K562 (cell line): ENCODE measurements at regions not wholly inside any gene's neighbourhood (a gene's known extent, or its start where the extent isn't known, plus 50 kb on each side); places are given as distances from the start of the nearest gene placed in this dataset.

ENCODE experiments used
- ATF3 ChIP-seq, 2 experiments: fragments of 450-650 bp in 1 of 2; sonication (generic) in 1 of 2; formaldehyde crosslinking in 1 of 2; IDR thresholded peaks in 1 of 2; conservative IDR thresholded peaks in 1 of 2; 2 replicates each; pipeline versions ENCODE4 v1.6.1 to v1.8.1; 2016 to 2023; ENCODE audit warnings: mild to moderate bottlenecking in 2 of 2, moderate library complexity in 2 of 2, inconsistent platforms in 1 of 2, missing genetic modification reagents in 1 of 2
- CAMTA2 ChIP-seq: fragments of 250-450 bp; sonication (Bioruptor Pico); conservative IDR thresholded peaks from 2 replicates; pipeline ENCODE4 v1.5.1; 2022
- CBX8 ChIP-seq: fragments of 200-600 bp; sonication (generic); IDR thresholded peaks from 2 replicates; pipeline ENCODE4 v1.6.1; 2012; ENCODE audit warnings: borderline replicate concordance, mixed run types, low read depth, mild to moderate bottlenecking, moderate library complexity, mixed read lengths, low read length, control low read depth, inconsistent platforms; ENCODE audit not compliant: poor library complexity, severe bottlenecking; ENCODE audit errors: extremely low read depth
- CTCF ChIP-seq, 3 experiments: IDR thresholded peaks in 2 of 3; conservative IDR thresholded peaks in 1 of 3; 2 replicates each; pipeline ENCODE4 v1.5.1; 2011 to 2012; ENCODE audit warnings: low read length in 3 of 3, mild to moderate bottlenecking in 3 of 3, control low read depth in 2 of 3, improper control_type of control experiment in 1 of 3, inconsistent platforms in 1 of 3, low read depth in 1 of 3, mixed read lengths in 1 of 3, moderate library complexity in 1 of 3; ENCODE audit not compliant: insufficient read depth in 2 of 3
- MTA1 ChIP-seq: fragments of 450-650 bp; IDR thresholded peaks from 2 replicates; pipeline ENCODE4 v1.6.1; 2017; ENCODE audit warnings: borderline replicate concordance
- RAD21 ChIP-seq, 2 experiments: fragments of 250-450 bp in 1 of 2; fragments of 450-650 bp in 1 of 2; sonication (Bioruptor Pico) in 1 of 2; formaldehyde crosslinking in 1 of 2; IDR thresholded peaks in 1 of 2; conservative IDR thresholded peaks in 1 of 2; 2 replicates each; pipeline versions ENCODE4 v1.4.0 to v1.8.0; 2020 to 2022; ENCODE audit warnings: mild to moderate bottlenecking in 2 of 2, moderate library complexity in 1 of 2

- TF ChIP-seq CBX8 (no peak), CTCF (IDR thresholded peaks at IDR 0.05 in 2 of 3, conservative IDR thresholded peaks at IDR 0.05 in 1 of 3; ENCODE audit: insufficient read depth in 2 of 3, low read depth in 1 of 3, low read length in 3 of 3) (no peak), RAD21 (CRISPR knock-in tag; conservative IDR thresholded peaks at IDR 0.05 in 1 of 2, IDR thresholded peaks at IDR 0.05 in 1 of 2) (no peak), ATF3 (IDR thresholded peaks at IDR 0.05) (no peak), ATF3 (CRISPR knock-in tag; conservative IDR thresholded peaks at IDR 0.05) (no peak), MTA1 (no peak), CAMTA2 (no peak)
These were observed 312.5 kb upstream of the OBI1 start for GRCh38 chr13:78971355-78972025.
